Activated CD8-positive, alpha-beta memory T cell treated with anti-CD3 and anti-CD28 coated beads, Interleukin-2, amount 50 U/mL, for 24 hours (primary cell): ENCODE measurements at regions not wholly inside any gene's neighbourhood (a gene's known extent, or its start where the extent isn't known, plus 50 kb on each side); places are given as distances from the start of the nearest gene placed in this dataset.
"Not testable (repeated sequence)": the region's sequence is repeated elsewhere in the genome, so short reads cannot be mapped to it uniquely, and the experiment has no call there.

Experiments
- DNase-seq: peaks from one replicate; pipeline ENCODE4 v3.0.0-alpha.2; 2020; ENCODE audit errors: extremely low read depth

DNA sequence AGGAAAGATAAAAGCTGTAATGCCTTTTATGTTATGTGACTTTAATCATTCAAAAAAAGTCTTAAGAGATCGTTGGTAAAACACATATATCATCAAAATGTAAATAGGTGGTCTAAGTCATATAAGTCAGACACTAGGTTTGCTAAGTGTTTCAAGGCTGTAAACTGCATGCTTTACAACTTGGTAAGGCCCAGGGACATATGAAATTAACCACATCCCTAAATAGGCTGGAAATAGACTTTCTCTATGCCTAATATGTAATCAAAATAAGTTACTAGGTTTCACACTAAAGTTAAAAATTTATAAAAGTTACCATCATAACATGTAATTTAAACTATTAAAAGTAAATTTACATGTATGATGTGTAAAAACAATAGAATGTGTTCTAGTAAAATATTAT, 946.3 kb upstream of the LRATD1 start:
- no peak for DNase-seq

DNA sequence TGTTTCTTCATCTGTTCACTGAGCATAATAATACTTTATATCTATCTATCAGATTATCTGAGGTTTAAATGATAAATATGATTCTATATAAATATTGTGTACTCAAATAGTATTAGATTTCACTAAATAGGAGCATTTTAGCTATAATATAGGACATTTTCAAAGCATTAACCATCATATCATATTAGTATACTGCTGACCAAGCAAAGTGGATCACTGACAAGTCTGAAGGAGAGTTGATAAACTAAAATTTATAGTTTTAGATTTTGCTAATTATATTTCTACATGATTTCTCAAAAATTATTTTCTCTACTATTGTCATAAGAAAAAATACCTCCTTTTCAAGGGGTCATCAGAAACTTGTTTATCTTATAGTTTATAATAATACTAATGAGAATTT, 937.8 kb upstream of the LRATD1 start:
- DNase-seq: no peak

DNA sequence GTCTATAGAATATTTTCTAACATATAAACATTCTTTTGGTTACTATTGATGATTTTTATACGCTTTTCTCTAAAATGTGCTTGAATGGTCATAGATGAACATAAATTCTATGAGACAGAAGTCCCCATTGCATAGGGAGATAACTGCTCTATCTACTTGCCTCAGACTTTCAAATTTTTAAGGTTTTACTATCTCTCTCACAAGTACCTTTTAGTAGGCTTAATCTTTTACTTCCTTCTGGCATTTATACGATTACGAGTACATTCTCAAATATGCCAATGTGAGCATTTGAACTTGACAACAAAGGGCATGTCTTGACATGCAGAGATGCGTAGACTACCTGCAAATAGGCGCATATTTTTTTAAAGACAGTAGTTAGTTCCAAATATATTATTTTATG, 935.9 kb upstream of the LRATD1 start:
- no peak for DNase-seq

DNA sequence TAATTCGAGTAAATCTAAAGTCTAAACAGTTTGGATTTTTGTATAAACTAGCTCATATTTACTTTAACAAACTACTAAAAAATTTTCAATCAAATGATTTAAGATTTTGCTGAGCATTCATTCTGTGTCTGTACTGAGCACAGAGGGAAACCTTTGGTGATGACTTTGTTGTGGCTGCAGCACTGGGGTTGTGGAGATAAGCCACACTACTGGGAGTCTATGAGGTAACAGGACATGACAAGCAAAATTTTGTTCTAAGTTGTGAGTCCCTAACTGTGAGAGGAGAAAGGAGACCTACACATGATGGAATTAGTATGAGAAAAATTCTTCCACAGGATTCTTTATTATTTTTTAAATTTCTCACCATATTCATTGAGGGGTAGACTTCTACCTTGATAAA, 933.7 kb upstream of the LRATD1 start:
- no peak for DNase-seq

DNA sequence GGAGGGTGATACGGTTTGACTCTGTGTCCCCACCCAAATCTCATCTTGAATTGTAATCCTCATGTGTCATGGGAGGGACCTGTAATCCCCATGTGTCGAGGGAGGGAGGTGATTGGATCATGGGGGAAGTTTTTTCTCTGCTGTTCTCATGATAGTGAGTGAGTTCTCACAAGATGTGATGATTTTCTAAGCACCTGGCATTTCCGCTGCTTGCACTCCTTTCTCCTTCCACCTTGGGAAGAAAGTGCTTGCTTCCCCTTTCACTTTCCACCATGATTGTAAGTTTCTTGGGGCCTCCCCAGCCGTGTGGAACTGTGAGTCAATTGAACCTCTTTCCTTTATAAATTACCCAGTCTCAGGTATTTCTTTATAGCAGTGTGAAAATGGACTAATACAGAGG, 932.6 kb upstream of the LRATD1 start:
- DNase-seq: not testable (repeated sequence)

DNA sequence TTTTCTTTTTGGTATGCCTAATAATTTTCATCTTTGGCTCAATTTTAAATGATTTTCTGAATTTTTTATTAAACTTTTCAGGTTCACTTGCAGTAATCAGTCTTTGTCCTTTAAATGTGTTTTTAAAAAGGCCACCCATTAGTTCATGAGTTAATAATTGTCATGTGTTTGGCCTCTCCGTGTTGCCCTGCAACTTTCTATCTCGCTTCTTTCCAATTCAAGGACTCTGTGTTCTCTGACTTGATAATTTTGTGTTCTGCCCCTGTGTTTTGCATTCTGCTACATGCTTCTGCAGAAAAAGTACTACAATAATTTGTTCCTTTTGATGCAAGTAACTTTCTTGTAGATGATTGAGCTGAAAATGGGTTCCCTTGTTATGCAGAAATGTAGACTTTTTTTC, 921.4 kb upstream of the LRATD1 start:
- no peak for DNase-seq

DNA sequence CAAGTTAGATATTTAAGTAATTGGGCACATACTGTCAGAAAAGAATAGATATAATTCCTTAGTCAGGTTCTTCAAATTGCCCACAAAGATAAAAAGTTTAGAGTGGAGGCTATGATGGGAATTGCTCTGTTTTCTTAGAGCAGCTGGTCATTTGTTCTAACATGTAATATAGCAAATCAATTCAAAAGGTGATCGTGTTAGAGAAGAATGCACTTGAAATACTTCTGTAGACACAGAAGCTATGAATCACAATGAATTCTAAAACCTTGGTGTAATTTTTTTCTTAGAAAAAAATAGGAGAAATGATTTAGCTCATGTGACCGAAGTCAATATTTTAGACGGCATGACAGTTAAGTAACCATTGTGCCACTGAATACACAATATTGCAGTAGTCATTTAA, 918.1 kb upstream of the LRATD1 start:
- DNase-seq: no peak

DNA sequence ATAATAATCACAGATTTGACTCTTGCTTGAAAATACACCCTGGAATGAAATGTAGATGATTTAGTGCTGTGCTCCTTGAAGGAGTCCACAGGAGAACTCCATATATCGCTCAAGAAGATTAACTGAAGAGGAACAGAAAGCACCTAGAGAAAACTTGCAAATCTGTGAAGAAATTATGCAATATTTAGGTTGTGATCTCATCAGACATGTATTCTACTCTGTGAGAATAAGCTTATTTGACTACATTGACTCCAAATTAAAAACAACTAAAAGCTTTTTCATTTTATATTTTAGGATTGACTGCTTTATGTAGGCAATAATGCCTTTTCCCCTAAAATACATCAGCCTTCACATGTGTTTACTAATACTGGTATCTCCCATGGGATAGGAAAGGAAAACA, 906.6 kb upstream of the LRATD1 start:
- no peak for DNase-seq

DNA sequence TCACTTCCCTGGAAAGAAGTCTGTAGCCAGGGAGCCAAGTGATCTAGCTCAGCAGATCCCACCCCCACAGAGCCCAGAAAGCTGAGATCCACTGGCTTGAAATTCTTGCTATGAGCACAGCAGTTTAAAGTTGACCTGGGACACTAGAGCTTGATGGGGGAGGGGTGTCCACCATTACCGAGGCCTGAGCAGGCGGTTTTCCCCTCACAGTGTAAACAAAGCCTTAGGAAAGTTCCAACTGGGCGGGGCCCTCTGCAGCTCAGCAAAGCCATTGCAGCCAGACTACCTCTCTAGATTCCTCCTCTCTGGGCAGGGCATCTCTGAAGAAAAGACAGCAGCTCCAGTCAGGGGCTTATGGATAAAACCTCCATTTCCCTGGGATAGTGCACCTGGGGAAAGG, 887.2 kb upstream of the LRATD1 start:
- no peak for DNase-seq

DNA sequence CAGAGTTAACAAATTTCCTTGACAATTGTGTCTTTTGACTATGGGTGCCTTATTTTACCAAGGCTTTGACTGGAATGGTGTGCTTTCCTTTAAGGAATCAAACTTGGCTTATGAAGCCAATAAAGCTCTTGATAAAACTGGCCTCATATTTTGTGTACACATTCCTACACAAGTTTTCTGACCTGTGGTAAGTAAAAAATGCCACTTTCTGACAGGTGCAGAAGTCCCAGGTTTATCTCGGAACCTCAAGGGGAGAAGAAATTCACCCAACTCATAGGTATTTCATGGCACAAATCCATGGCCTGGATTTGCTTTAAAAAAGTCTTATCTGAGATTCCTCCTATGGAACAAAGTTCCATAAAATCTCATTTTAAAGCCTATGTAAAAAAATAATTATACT, 880.6 kb upstream of the LRATD1 start:
- no peak for DNase-seq

DNA sequence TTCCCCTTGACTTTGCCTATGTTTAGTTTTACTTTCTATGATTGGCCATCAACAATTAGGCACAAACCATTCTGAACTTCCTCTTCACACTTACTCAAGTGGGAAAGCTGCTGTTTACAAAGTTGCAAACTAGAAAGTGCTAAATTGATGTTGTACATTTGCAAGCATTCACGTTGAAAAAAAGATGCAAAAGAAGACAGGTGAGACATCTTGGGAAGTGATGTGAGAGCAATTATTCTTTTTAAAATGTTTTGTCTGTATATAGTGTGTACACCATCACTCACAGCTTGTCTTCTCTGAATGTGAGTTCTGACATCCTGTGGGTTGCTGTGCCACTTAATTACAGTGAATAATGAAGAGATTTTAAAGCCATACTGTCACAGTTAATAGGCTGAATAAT, 874.1 kb upstream of the LRATD1 start:
- no peak for DNase-seq

DNA sequence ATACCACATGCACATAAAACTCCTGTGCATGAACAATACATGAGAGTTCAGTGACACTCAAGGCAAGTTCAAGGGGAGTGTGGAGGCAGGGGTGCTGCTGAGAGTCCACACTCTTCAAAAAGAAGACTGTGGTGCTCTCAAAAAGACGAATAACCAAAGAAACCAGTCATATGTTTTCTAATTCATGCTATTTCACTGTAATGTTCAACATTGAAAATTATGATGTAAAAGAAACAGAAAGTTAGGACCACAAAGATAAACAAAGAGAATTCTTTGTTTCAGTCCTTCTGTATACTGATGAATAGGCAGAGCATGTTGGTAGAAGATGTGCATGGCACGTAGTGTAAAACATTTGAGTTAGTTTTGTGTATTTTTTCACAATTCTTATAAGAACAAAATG, 864.2 kb upstream of the LRATD1 start:
- DNase-seq: no peak

DNA sequence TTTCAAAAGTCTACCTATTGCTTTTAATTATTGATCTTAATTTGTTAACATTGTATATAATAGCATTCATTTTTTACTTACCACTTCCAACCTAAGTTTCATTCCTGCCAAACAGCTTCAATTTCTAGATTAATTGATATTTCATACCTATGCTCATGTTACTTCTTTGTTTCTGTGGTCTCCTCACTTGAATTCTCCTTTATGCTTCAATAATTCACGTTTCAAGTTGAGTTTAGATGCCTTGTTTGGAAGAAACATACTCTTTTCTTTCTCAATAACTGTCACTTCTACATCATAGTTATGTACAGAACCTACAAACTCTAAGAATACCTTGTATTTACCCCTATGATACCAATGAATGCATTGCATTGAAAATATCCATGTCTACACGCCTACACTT, 862.2 kb upstream of the LRATD1 start:
- no peak for DNase-seq

DNA sequence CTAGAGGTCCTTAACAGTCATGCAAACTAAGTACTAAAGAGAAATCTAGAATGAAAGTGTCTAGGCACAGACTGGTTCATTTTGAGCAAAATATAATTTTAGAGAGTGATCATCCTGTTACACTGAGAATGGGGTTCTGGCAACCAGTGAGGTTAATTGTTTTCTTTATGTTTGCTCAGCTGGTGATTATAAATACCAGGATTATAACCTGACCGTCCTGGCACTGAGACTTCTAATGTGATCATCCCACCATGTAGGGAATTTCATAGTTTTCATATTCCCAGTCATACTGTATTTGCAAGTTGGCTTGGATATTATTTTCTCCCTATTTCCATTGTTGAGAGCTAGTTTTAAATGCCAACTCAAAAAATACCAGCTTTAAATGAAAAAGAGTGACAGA, 852.5 kb upstream of the LRATD1 start:
- no peak for DNase-seq

DNA sequence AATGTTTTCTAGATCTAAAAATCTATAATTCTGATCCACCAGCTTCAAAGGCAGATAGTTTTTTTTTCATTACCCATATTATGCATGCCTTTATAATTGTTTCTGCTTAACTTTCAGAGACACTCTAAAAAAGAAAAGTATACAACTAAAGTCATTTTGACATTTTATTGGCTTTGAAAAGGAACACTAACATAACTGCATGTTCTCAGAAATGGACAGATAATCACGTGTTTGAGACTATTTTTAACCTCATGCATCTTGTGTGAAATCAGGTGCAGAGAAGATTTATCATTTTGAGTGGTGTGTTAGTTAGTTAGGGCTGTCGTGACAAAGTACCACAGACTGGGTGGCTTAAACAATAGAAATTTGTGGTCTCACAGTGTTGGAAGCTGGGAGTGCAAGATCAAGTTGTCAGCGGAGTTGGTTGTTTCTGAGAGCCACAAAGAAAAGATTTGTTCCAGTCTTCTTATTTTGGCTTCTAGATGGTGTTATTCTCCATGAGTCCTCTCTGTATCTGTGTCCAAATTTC, 841.4 kb upstream of the LRATD1 start:
- DNase-seq: no peak

DNA sequence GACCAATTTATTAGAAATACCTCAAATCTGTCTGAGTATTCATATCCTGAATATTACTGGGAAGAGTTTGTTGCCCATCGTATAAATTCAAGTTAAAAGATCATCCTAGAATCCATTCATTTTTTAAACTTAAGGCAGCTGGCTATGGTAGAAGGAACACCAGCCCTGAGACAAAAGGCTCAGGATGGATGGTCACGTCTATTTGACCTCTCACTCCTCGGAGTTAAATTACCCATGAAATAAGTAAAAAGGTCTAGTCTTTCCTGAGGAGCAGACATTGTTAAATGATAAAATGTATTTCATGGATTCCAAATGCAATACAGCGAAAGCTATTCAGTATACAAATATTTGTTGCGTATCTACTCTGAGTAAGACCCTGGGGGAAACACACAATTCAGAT, 826.0 kb upstream of the LRATD1 start:
- no peak for DNase-seq

DNA sequence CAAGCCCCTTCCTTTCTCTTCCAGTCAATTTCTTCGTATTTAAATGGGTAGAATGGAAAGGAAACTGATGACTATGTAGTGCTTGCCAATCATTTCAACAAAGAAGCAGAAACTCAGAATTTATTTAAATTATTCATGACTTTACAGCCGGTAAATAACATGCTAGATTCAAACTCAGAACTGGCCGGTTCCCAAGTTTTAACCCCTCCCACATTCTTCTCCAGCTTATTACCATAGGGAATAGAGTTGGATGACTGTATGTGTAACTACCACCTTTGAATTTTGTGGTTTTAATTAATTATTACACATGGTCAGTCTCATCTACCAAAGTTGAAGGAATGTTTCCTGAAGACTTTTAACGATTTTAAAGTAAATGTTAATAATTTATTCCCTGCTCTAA, 819.3 kb upstream of the LRATD1 start:
- DNase-seq: no peak

DNA sequence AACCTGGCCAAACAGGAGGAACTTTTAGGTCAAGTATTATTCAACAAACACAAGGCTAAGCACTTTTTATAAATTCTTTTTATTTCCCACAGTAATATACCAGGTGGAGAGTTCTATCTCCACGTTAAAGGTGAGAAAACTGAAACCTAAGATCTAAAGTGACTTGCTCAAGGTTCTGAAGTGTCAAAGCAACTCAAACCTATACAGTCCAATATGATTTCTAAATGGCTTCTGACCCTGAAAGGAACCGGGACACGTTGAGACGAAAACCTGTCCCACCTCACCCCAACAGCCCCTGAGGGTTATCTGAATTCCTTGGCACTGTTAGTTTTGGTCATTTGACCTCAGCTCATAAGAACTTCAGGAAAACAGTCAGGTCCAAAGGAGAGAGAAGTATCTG, 814.5 kb upstream of the LRATD1 start:
- no peak for DNase-seq

DNA sequence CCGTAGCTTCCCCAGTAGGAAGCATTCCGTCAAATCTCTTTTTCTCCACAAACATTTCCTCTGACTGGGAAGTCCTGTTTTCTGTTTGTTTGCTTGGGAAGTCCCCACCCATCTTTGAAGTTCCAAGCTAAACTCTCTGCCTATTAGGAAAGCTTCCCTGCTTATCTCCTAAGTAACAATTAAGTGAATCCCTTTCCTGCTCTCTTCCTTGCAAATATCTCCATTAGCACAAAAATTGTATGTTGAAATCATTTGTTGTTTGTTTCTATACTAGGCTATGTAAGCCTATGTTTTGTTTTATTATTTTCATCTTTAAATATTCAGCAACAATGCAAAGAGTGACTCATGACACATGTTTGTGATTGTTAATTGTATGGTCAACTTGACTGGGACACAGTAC, 812.6 kb upstream of the LRATD1 start:
- DNase-seq: no peak

DNA sequence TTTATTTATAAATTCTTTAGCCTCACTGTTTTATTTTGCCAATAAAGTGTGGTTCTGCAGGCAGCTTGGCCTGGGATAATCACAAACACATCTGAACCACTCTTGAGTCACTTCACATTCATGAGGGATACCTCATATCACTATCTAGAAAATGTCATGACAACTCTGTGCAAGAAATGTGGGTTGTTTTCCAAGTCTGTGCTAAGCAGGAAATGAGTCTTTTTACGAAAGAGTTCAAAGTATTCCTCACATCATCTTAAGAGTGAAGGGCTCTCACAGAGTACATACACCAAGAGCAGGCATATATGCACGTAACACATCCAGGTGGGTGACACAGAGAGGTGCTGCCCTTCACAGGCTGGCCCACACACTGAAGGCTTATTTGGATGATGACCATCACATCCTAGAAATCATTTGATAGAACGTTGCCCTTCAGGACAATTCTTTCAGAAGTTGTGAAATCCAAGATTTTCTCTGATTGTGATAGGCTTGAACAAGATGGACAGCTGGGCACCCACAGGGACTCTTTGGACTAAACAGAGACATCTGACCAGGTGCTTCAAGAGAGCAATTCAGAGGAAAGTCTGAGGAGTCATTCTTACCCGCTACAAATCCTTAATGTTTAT, 811.1 kb upstream of the LRATD1 start:
- no peak for DNase-seq

DNA sequence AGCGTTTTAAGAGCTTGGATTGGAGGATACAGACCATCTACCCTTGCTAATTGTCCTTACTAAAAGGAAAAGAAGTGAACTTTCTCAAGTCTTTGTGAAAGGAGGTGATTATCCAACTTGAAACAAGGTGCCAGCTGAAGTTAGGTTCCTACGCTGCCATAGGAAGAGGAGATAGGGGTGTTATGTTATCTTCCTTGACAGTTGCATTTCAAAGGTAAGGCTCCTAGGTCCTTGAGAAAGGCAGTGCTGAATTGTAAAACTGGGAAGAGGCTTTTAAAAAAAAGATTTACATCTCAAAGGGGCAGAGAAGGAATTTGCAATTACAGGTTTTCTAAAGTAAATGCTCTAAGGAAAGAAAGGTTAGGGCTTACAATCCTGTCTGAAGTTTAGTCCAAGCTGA, 810.2 kb upstream of the LRATD1 start:
- DNase-seq: no peak

DNA sequence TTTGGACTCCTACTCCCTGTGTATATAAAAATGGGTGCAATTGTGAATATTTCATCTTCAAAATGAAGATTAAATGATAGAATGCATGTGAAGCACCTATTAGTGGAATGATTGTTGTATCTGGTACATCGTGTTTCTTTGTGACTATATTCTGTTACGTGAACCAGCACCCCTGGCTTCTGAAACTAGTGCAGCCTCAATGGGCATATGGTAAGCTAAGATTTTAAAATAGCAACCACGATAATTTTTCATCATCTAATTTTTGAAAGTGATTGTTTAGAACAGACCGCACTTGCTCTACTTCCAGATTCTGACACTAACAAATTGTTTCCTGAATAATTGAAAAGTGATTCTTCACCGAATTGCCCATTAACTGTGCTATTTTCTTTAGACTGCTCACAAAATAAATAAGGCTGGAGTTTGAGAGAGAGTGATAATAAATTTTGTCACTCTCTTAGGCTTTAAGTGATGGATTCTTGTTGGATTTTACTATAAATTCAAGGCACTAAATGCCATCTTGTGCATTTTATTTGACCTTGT, 806.1 kb upstream of the LRATD1 start:
- no peak for DNase-seq

DNA sequence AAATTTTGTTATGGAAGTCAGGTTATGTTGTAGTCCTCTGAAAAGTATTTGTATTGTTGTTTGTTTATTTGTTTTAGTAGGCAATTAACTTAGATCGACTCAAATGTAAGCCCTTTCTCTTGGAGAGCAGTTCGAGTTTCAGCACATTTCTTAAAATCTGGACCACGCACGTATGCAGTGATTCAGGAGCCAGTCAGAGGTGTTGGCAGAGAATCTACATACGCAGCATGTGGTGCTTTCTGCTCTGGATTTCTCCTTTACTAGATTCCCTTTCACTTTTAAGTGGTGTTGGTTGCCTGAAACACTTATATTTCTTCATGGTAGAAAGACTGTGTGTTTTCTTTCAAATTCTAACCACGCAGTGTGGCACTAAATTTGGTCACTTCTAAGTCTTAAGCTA, 773.9 kb upstream of the LRATD1 start:
- DNase-seq: no peak

DNA sequence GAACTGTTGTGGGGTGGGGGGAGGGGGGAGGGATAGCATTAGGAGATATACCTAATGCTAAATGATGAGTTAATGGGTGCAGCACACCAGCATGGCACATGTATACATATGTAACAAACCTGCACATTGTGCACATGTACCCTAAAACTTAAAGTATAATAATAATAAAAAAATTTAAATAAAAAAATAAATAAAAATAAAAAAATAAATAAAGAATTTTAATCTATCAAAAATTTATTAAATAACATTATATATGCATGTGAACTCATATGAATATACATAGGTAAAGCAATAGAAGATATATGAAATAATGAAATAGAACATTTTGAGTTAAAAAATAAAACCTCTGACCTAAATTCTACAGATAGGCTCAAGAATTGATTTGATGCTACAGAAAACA, 764.2 kb upstream of the LRATD1 start:
- not testable (repeated sequence) for DNase-seq
